ENCODE measurements at regions not wholly inside any gene's neighbourhood (a gene's known extent, or its start where the extent isn't known, plus 50 kb on each side); places are given as distances from the start of the nearest gene placed in this dataset.

- TF ChIP-seq YY1 (IDR thresholded peaks at IDR 0.05; ENCODE audit: insufficient read depth, insufficient read length) (no peak), ZNF274 (IDR thresholded peaks at IDR 0.05; ENCODE audit: low read depth, low read length) (no peak), SUZ12 (IDR thresholded peaks at IDR 0.05; ENCODE audit: extremely low read depth, insufficient read depth, insufficient read length) (no peak)
Measured at GRCh38 chr14:27715561-27715960, 1051.0 kb upstream of the FOXG1 start.
